B cell (primary cell): ENCODE measurements at regions not wholly inside any gene's neighbourhood (a gene's known extent, or its start where the extent isn't known, plus 50 kb on each side); places are given as distances from the start of the nearest gene placed in this dataset.

ENCODE experiments used
- ATAC-seq: fragments of 200-7000 bp; cut with Tn5 transposase; one replicate; pipeline ENCODE4 v1.10.0; 2021; ENCODE audit warnings: low read depth, mild to moderate bottlenecking, moderate number of reproducible peaks, moderate library complexity
- CTCF ChIA-PET: fragments of 350-600 bp; sonication (Branson Sonifier 250); formaldehyde crosslinking; loops from one replicate; lab custom pipeline; 2021; ENCODE audit warnings: antibody characterized with exemption, inconsistent platforms; lab: Charles Lee
- POLR2A ChIA-PET: fragments of 350-600 bp; sonication (Branson Sonifier 250); formaldehyde crosslinking; loops from one replicate; lab custom pipeline; 2021; ENCODE audit warnings: antibody characterized with exemption; lab: Charles Lee
- DNase-seq: peaks from one replicate; pipeline ENCODE4 v3.0.0; 2013
- H2AFZ ChIP-seq: 2 replicates; pipeline ENCODE4 v1.6.1; 2012; ENCODE audit warnings: mild to moderate bottlenecking, low read depth, low read length; ENCODE audit not compliant: insufficient read depth, poor library complexity, severe bottlenecking
- H3K27ac ChIP-seq, 2 donors: 1 replicate in 1 of 2; 2 replicates in 1 of 2; pipeline ENCODE4 v1.5.1; 2012 to 2013; ENCODE audit warnings: low read length in 2 of 2, mild to moderate bottlenecking in 2 of 2, moderate library complexity in 1 of 2
- H3K27me3 ChIP-seq, 4 experiments: fragments of 200-600 bp in 1 of 4; sonication (generic) in 1 of 4; replicated peaks in 1 of 4; 1 replicate in 2 of 4; 2 replicates in 2 of 4; pipeline versions ENCODE4 v1.6.1 to v1.7.0; 2013 to 2016; ENCODE audit warnings: low read length in 3 of 4, mild to moderate bottlenecking in 2 of 4, mixed read lengths in 1 of 4, moderate library complexity in 1 of 4; ENCODE audit not compliant: insufficient read depth in 4 of 4, control insufficient read depth in 3 of 4; ENCODE audit errors: control extremely low read depth in 1 of 4
- H3K36me3 ChIP-seq, 2 experiments: replicated peaks in 1 of 2; 1 replicate in 1 of 2; 2 replicates in 1 of 2; pipeline versions ENCODE4 v1.6.1 to v1.7.1; 2013; ENCODE audit warnings: low read length in 1 of 2; ENCODE audit not compliant: insufficient read depth in 2 of 2, control insufficient read depth in 1 of 2; ENCODE audit errors: control extremely low read depth in 1 of 2, extremely low read depth in 1 of 2
- H3K4me1 ChIP-seq, 2 donors: fragments of 200-600 bp in 1 of 2; sonication (generic) in 1 of 2; 1 replicate in 1 of 2; 2 replicates in 1 of 2; pipeline versions ENCODE4 v1.5.1 to v1.6.1; 2013 to 2017; ENCODE audit warnings: low read length in 2 of 2; ENCODE audit not compliant: control insufficient read depth in 2 of 2, insufficient read depth in 2 of 2
- H3K4me2 ChIP-seq: replicated peaks from 2 replicates; pipeline ENCODE3; 2012; ENCODE audit warnings: mild to moderate bottlenecking, low read depth, low read length; ENCODE audit not compliant: poor library complexity, severe bottlenecking
- H3K4me3 ChIP-seq, 5 experiments: fragments of 200-600 bp in 1 of 5; sonication (generic) in 1 of 5; 1 replicate in 3 of 5; 2 replicates in 2 of 5; pipeline versions ENCODE4 v1.5.1 to v1.7.0; 2011 to 2016; ENCODE audit warnings: low read length in 4 of 5, mild to moderate bottlenecking in 4 of 5, low read depth in 2 of 5, control low read depth in 1 of 5, moderate library complexity in 1 of 5; ENCODE audit not compliant: insufficient read depth in 1 of 5; ENCODE audit errors: control extremely low read depth in 1 of 5, extremely low read depth in 1 of 5
- H3K79me2 ChIP-seq: fragments of 200-600 bp; sonication (generic); one replicate; pipeline ENCODE4 v1.6.0; 2016; ENCODE audit warnings: low read length; ENCODE audit not compliant: control insufficient read depth, insufficient read depth
- H3K9ac ChIP-seq: fragments of 200-600 bp; sonication (generic); 2 replicates; pipeline ENCODE4 v1.6.1; 2017; ENCODE audit warnings: mild to moderate bottlenecking, low read length, moderate library complexity
- H3K9me3 ChIP-seq, 3 donors: one replicate each; pipeline versions ENCODE4 v1.6.1 to v1.7.1; 2013; ENCODE audit warnings: low read length in 2 of 3; ENCODE audit not compliant: control insufficient read depth in 2 of 3, insufficient read depth in 1 of 3; ENCODE audit errors: control extremely low read depth in 1 of 3
- H4K20me1 ChIP-seq: 2 replicates; pipeline ENCODE4 v1.6.0; 2012; ENCODE audit warnings: mild to moderate bottlenecking, low read length; ENCODE audit not compliant: insufficient read depth, control insufficient read depth, poor library complexity, severe bottlenecking
- H3K27ac Mint-ChIP-seq: one replicate; pipeline ENCODE4 v1.8.0; 2021; ENCODE audit warnings: mixed read lengths
- H3K27me3 Mint-ChIP-seq: one replicate; pipeline ENCODE4 v1.8.0; 2021; ENCODE audit warnings: mixed read lengths
- H3K4me1 Mint-ChIP-seq: one replicate; pipeline ENCODE4 v1.8.0; 2021; ENCODE audit warnings: mixed read lengths
- H3K4me3 Mint-ChIP-seq: one replicate; pipeline ENCODE4 v1.8.0; 2021; ENCODE audit warnings: mixed read lengths
- H3K9me3 Mint-ChIP-seq: one replicate; pipeline ENCODE4 v1.8.0; 2022; ENCODE audit warnings: mixed read lengths; ENCODE audit not compliant: insufficient read depth
- CTCF ChIP-seq: fragments of 200-600 bp; IDR thresholded peaks from one replicate; pipeline ENCODE4 v1.8.0; 2022; ENCODE audit warnings: antibody characterized with exemption, mild to moderate bottlenecking
- EZH2 ChIP-seq: IDR thresholded peaks from 2 replicates; pipeline ENCODE4 v1.6.1; 2012; ENCODE audit warnings: borderline replicate concordance, low read depth, mild to moderate bottlenecking, moderate library complexity, low read length; ENCODE audit not compliant: insufficient read depth, poor library complexity, severe bottlenecking
- WGBS: methylation state at CpG from one replicate; pipeline ENCODE4 v1.1.5; 2013; ENCODE audit warnings: missing lambda C conversion rate; ENCODE audit not compliant: insufficient coverage; 5-methylcytosine and 5-hydroxymethylcytosine counted together
- intact Hi-C: fragments of 100-400 bp; cut with micrococcal nuclease; formaldehyde crosslinking; loops from one replicate; pipeline ENCODE4 v1.10.0; 2022

- WGBS: 81% methylated on average over 3 of the region's 4 CpGs
- Mint-ChIP-seq H3K4me1 (no peaks in the 10 kb centered on the region), H3K4me3 (no peak overlapping the region), H3K9me3 (peaks cover 3% of the 10 kb centered on the region), H3K27ac (no peak overlapping the region), H3K27me3 (peaks cover 12% of the 10 kb centered on the region)
- CTCF ChIA-PET: no interaction called here
- H4K20me1 ChIP-seq: no peaks in the 10 kb centered on the region
- H3K27me3 ChIP-seq: no peaks in the 10 kb centered on the region
- intact Hi-C loops: no loop called here
- H3K79me2 ChIP-seq: no peaks in the 10 kb centered on the region
- no peak overlapping the region for H2AFZ ChIP-seq
- H3K9ac ChIP-seq: no peak overlapping the region
- POLR2A ChIA-PET: no interaction called here
- H3K4me2 ChIP-seq: no peak overlapping the region
- DNase-seq: no peak
- H3K27ac ChIP-seq: no peak overlapping the region
- H3K9me3 ChIP-seq: peaks cover 0 to 5% (median 0%) of the 10 kb centered on the region in 3 donors
- no peaks in the 10 kb centered on the region for H3K36me3 ChIP-seq
- ATAC-seq: no peak
- no peaks in the 10 kb centered on the region for H3K4me1 ChIP-seq
- TF ChIP-seq CTCF (no peak), EZH2 (no peak)
- H3K4me3 ChIP-seq: no peak overlapping the region
Observed at GRCh38 chr20:56903858-56904257, 274.8 kb downstream of the TFAP2C start.

GRCh38 chr20:56909918-56910714 is 281.0 kb downstream of the TFAP2C start:
- Histone ChIP-seq H4K20me1 (no peaks in the 10 kb centered on the region), H3K4me3 (no peak overlapping the region), H3K27ac (no peak overlapping the region), H2AFZ (no peak overlapping the region), H3K9me3 (peaks cover 0 to 6% (median 0%) of the 10 kb centered on the region in 3 donors), H3K36me3 (no peaks in the 10 kb centered on the region), H3K4me1 (no peaks in the 10 kb centered on the region), H3K27me3 (no peaks in the 10 kb centered on the region), H3K4me2 (no peak overlapping the region), H3K79me2 (no peaks in the 10 kb centered on the region), H3K9ac (no peak overlapping the region)
- CTCF ChIA-PET: no interaction called here
- TF ChIP-seq EZH2 (no peak), CTCF (no peak)
- no peak overlapping the region for H3K27ac Mint-ChIP-seq
- no peaks in the 10 kb centered on the region for H3K9me3 Mint-ChIP-seq
- intact Hi-C loops: no loop called here
- no peak for ATAC-seq
- DNase-seq: no peak
- H3K4me3 Mint-ChIP-seq: no peak overlapping the region
- POLR2A ChIA-PET: no interaction called here
- WGBS: 53% methylated on average over 8 of the region's 16 CpGs
- no peaks in the 10 kb centered on the region for H3K4me1 Mint-ChIP-seq
- no peaks in the 10 kb centered on the region for H3K27me3 Mint-ChIP-seq
